Endodermal cell (in vitro differentiated cells): ENCODE measurements at regions not wholly inside any gene's neighbourhood (a gene's known extent, or its start where the extent isn't known, plus 50 kb on each side); places are given as distances from the start of the nearest gene placed in this dataset.

ENCODE experiments used
- DNase-seq: peaks from one replicate; pipeline ENCODE4 v3.0.0-alpha.2; 2017
- H3K27ac ChIP-seq: 2 replicates; pipeline ENCODE4 v1.5.1; 2013; ENCODE audit warnings: mild to moderate bottlenecking, low read depth, low read length, moderate library complexity
- H3K27me3 ChIP-seq: 2 replicates; pipeline ENCODE4 v1.6.1; 2013; ENCODE audit warnings: mild to moderate bottlenecking, low read length, moderate library complexity; ENCODE audit not compliant: insufficient read depth, control insufficient read depth, poor library complexity, severe bottlenecking
- H3K36me3 ChIP-seq: 2 replicates; pipeline ENCODE4 v1.7.0; 2013; ENCODE audit warnings: mild to moderate bottlenecking, low read length, moderate library complexity; ENCODE audit not compliant: control insufficient read depth, insufficient read depth
- H3K4me1 ChIP-seq: one replicate; pipeline ENCODE4 v1.7.0; 2013; ENCODE audit warnings: low read length; ENCODE audit not compliant: control insufficient read depth, insufficient read depth
- H3K4me3 ChIP-seq: 2 replicates; pipeline ENCODE4 v1.5.1; 2013; ENCODE audit warnings: mild to moderate bottlenecking, low read length, moderate library complexity
- H3K9ac ChIP-seq: 2 replicates; pipeline ENCODE4 v1.6.1; 2013; ENCODE audit warnings: mild to moderate bottlenecking, low read length, moderate library complexity; ENCODE audit not compliant: poor library complexity, severe bottlenecking; ENCODE audit errors: extremely low read depth
- H3K9me3 ChIP-seq: 2 replicates; pipeline ENCODE4 v1.6.1; 2013; ENCODE audit warnings: mild to moderate bottlenecking, low read length, moderate library complexity; ENCODE audit not compliant: control insufficient read depth
- H3K27ac Mint-ChIP-seq: 2 replicates; pipeline ENCODE4 v1.8.0; 2020; ENCODE audit warnings: mixed read lengths
- H3K27me3 Mint-ChIP-seq: 2 replicates; pipeline ENCODE4 v1.8.0; 2021; ENCODE audit warnings: mild to moderate bottlenecking, mixed read lengths; ENCODE audit not compliant: insufficient read depth
- H3K36me3 Mint-ChIP-seq: 2 replicates; pipeline ENCODE4 v1.8.0; 2020; ENCODE audit warnings: low read depth, mixed read lengths
- H3K4me1 Mint-ChIP-seq: 2 replicates; pipeline ENCODE4 v1.8.0; 2020; ENCODE audit warnings: mixed read lengths
- H3K4me3 Mint-ChIP-seq: 2 replicates; pipeline ENCODE4 v1.8.0; 2020; ENCODE audit warnings: mild to moderate bottlenecking, moderate library complexity, mixed read lengths
- H3K9me3 Mint-ChIP-seq: 2 replicates; pipeline ENCODE4 v1.8.0; 2020; ENCODE audit warnings: mild to moderate bottlenecking, mixed read lengths
- WGBS, 2 experiments: methylation state at CpG; one replicate each; pipeline versions ENCODE4 v1.1.5 to v1.1.7; 2013; ENCODE audit warnings: missing lambda C conversion rate in 2 of 2, mixed read lengths in 1 of 2; ENCODE audit not compliant: insufficient coverage in 1 of 2, insufficient read length in 1 of 2; 5-methylcytosine and 5-hydroxymethylcytosine counted together
- TF ChIP-seq, protein P1 (sequence below): fragments of 200-600 bp; sonication (generic); conservative IDR thresholded peaks from 2 replicates; pipeline ENCODE4 v1.5.0; 2021; ENCODE audit warnings: antibody characterized with exemption, mild to moderate bottlenecking

DNA sequence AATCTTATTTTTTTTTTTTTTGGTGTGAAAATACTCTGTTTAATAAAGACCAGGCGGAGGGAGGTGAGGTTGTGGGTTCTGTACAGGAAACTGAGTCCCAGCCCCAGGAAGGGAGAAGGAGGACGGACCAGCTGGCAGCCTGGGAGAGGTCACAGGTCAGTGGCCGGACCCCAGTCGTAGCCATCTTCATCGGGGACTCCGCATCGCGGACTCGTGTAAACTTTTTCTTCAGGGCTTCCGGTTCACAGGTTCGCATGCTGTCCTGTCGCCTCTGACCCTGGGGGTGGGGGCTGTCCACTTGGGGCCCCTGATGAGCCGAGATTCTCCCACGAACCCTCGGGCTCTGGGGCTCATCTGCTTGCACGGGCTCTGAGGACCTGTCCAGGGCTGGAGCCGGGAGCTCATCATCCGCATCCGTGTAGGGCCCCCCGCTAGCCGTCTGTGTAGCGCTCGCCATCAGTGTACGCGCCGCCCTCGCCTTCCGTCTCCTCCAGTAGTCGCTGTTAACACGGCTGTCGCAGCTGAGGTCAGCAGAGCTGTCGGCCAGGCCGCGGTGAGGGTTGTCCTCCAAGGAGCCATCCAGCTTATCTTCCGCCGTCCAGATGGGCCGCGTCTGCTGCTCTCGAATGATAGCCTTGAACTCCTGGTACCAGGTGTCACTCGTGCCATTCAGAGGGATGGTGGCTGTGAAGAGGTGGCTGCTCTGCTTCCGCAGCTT lies 975.7 kb upstream of the PRMT6 start:
- Histone ChIP-seq H3K9me3 (no peaks in the 10 kb centered on the region), H3K9ac (no peak overlapping the region), H3K27ac (no peak overlapping the region), H3K27me3 (no peaks in the 10 kb centered on the region), H3K4me3 (no peak overlapping the region), H3K4me1 (no peaks in the 10 kb centered on the region), H3K36me3 (no peaks in the 10 kb centered on the region)
- Mint-ChIP-seq H3K4me3 (peak overlapping the region; percentile 31), H3K36me3 (no peaks in the 10 kb centered on the region), H3K27ac (no peak overlapping the region), H3K9me3 (no peaks in the 10 kb centered on the region), H3K4me1 (no peaks in the 10 kb centered on the region), H3K27me3 (peaks cover 36% of the 10 kb centered on the region)
- WGBS, 2 experiments = 72 to 84% methylated on average over 34 to 41 of the region's 41 CpGs
- TF ChIP-seq, protein P1, sequence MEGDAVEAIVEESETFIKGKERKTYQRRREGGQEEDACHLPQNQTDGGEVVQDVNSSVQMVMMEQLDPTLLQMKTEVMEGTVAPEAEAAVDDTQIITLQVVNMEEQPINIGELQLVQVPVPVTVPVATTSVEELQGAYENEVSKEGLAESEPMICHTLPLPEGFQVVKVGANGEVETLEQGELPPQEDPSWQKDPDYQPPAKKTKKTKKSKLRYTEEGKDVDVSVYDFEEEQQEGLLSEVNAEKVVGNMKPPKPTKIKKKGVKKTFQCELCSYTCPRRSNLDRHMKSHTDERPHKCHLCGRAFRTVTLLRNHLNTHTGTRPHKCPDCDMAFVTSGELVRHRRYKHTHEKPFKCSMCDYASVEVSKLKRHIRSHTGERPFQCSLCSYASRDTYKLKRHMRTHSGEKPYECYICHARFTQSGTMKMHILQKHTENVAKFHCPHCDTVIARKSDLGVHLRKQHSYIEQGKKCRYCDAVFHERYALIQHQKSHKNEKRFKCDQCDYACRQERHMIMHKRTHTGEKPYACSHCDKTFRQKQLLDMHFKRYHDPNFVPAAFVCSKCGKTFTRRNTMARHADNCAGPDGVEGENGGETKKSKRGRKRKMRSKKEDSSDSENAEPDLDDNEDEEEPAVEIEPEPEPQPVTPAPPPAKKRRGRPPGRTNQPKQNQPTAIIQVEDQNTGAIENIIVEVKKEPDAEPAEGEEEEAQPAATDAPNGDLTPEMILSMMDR = no peak
- DNase-seq = peak; percentile 41

DNA sequence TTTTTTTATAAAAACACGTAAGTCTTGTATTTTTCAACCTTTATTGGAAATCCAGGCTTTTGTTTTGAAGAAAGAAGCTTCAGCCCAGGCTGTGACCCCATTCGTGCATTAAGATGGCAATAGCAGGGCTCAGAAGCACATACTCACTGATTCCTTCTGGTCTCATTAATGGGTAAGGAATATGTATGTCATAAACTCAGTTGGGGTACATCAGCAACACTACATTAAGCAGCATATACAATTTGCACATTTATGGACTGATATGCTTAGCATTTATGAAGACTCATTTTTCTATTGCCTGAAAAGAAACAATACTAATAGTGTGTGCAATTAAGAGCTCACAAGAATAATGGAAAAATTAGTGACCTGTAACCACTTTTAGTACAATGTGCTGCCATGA lies 945.4 kb upstream of the PRMT6 start:
- TF ChIP-seq, protein P1 = no peak
- H3K4me1 ChIP-seq = no peaks in the 10 kb centered on the region
- H3K9ac ChIP-seq = no peak overlapping the region
- no peaks in the 10 kb centered on the region for H3K27me3 ChIP-seq
- Mint-ChIP-seq H3K36me3 (no peaks in the 10 kb centered on the region), H3K9me3 (no peaks in the 10 kb centered on the region), H3K4me1 (no peaks in the 10 kb centered on the region), H3K27me3 (no peaks in the 10 kb centered on the region), H3K4me3 (no peak overlapping the region), H3K27ac (no peak overlapping the region)
- no peak for DNase-seq
- H3K4me3 ChIP-seq = no peak overlapping the region
- H3K27ac ChIP-seq = no peak overlapping the region
- WGBS, 2 experiments = 85 to 86% methylated on average over 2 of the region's 2 CpGs
- no peaks in the 10 kb centered on the region for H3K9me3 ChIP-seq
- no peaks in the 10 kb centered on the region for H3K36me3 ChIP-seq

DNA sequence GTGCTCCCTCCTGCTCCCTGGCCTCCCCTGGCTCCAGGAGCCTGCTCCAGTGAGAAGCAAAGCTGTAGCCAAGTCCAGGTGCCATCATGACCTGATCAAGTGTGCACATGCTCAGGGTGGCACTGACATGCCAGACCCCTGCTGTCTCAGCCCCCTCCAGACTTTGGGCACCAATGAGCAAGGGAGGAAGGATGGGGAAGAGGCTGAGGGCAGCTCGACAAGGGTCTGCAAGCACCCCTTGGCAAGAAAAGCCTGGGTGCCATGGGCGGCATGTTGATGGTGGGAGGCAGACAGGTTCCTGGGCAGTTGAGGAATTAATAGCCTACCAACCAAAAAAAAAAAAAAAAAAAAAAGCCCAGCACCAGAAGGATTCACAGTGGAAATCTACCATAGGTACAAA lies 942.6 kb upstream of the PRMT6 start:
- H3K9me3 Mint-ChIP-seq = peaks cover 9% of the 10 kb centered on the region
- H3K36me3 ChIP-seq = no peaks in the 10 kb centered on the region
- 90% methylated on average over 2 of the region's 2 CpGs; no CpG with 5 or more reads in 1 of the 2 experiments for WGBS, 2 experiments
- no peak overlapping the region for H3K27ac Mint-ChIP-seq
- H3K27ac ChIP-seq = no peak overlapping the region
- TF ChIP-seq, protein P1 = no peak
- no peaks in the 10 kb centered on the region for H3K36me3 Mint-ChIP-seq
- no peak overlapping the region for H3K9ac ChIP-seq
- H3K9me3 ChIP-seq = no peaks in the 10 kb centered on the region
- H3K4me1 ChIP-seq = no peaks in the 10 kb centered on the region
- H3K4me3 Mint-ChIP-seq = no peak overlapping the region
- H3K27me3 Mint-ChIP-seq = no peaks in the 10 kb centered on the region
- no peaks in the 10 kb centered on the region for H3K27me3 ChIP-seq
- no peak overlapping the region for H3K4me3 ChIP-seq
- DNase-seq = no peak
- no peaks in the 10 kb centered on the region for H3K4me1 Mint-ChIP-seq
